ENCODE measurements at regions not wholly inside any gene's neighbourhood (a gene's known extent, or its start where the extent isn't known, plus 50 kb on each side); places are given as distances from the start of the nearest gene placed in this dataset.

GRCh38 chr1:221190249-221190648 is 311.0 kb downstream of the HLX start:
- TF ChIP-seq, protein P1, sequence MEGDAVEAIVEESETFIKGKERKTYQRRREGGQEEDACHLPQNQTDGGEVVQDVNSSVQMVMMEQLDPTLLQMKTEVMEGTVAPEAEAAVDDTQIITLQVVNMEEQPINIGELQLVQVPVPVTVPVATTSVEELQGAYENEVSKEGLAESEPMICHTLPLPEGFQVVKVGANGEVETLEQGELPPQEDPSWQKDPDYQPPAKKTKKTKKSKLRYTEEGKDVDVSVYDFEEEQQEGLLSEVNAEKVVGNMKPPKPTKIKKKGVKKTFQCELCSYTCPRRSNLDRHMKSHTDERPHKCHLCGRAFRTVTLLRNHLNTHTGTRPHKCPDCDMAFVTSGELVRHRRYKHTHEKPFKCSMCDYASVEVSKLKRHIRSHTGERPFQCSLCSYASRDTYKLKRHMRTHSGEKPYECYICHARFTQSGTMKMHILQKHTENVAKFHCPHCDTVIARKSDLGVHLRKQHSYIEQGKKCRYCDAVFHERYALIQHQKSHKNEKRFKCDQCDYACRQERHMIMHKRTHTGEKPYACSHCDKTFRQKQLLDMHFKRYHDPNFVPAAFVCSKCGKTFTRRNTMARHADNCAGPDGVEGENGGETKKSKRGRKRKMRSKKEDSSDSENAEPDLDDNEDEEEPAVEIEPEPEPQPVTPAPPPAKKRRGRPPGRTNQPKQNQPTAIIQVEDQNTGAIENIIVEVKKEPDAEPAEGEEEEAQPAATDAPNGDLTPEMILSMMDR (conservative IDR thresholded peaks at IDR 0.05; ENCODE audit: low read depth, low read length) = no peak
- no peak for TF ChIP-seq EZH2 (IDR thresholded peaks at IDR 0.05; ENCODE audit: low read length, unreplicated experiment)

Data from PC-3 (cell line).